Ishikawa (cell line): ENCODE measurements at regions not wholly inside any gene's neighbourhood (a gene's known extent, or its start where the extent isn't known, plus 50 kb on each side); places are given as distances from the start of the nearest gene placed in this dataset.

ENCODE experiments used
- EGR1 ChIP-seq: IDR thresholded peaks from 2 replicates; pipeline ENCODE4 v1.6.1; 2012
- TF ChIP-seq, protein P1 (sequence below): IDR thresholded peaks from 2 replicates; pipeline ENCODE4 v1.6.1; 2012

DNA sequence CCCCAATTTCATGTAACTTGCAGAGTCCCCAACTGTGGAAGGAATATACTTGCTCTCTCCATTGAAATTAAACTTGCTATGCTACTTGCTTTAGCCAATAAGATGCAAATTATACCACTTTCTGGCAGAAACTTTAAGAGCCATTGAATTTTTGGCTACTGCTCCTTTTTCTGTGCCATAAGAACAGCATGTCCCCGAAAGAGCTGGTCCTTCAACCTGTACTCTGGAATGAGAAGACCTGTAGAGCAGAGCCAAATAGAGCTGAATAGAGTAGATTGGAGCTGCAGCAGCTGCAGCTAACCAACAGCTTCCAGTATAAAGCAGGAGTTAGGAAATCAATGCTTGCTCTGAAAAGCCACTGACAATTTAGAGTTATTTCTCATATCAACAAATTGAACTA lies 472.3 kb upstream of the B3GALT2 start:
- TF ChIP-seq EGR1, result no peak
- TF ChIP-seq, protein P1, sequence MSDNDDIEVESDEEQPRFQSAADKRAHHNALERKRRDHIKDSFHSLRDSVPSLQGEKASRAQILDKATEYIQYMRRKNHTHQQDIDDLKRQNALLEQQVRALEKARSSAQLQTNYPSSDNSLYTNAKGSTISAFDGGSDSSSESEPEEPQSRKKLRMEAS, result no peak
